Muscle layer of colon (tissue), 2 donors: ENCODE measurements at regions not wholly inside any gene's neighbourhood (a gene's known extent, or its start where the extent isn't known, plus 50 kb on each side); places are given as distances from the start of the nearest gene placed in this dataset.

ENCODE experiments used
- H3K27ac ChIP-seq: one replicate; pipeline ENCODE4 v1.7.0; 2013; ENCODE audit warnings: low read depth, mild to moderate bottlenecking, low read length, moderate library complexity
- H3K27me3 ChIP-seq, 2 donors: one replicate each; pipeline ENCODE4 v1.7.0; 2013; ENCODE audit warnings: low read length in 2 of 2, mild to moderate bottlenecking in 2 of 2; ENCODE audit not compliant: insufficient read depth in 2 of 2, control insufficient read depth in 1 of 2
- H3K36me3 ChIP-seq: one replicate; pipeline ENCODE4 v1.7.0; 2013; ENCODE audit warnings: mild to moderate bottlenecking, low read length; ENCODE audit not compliant: insufficient read depth
- H3K4me1 ChIP-seq: one replicate; pipeline ENCODE4 v1.7.0; 2013; ENCODE audit warnings: mild to moderate bottlenecking, low read length; ENCODE audit not compliant: insufficient read depth
- H3K4me3 ChIP-seq, 2 donors: one replicate each; pipeline ENCODE4 v1.7.0; 2013; ENCODE audit warnings: low read length in 2 of 2, low read depth in 1 of 2, mild to moderate bottlenecking in 1 of 2, moderate library complexity in 1 of 2
- H3K9ac ChIP-seq: one replicate; pipeline ENCODE4 v1.7.0; 2013; ENCODE audit warnings: low read length
- H3K9me3 ChIP-seq: one replicate; pipeline ENCODE4 v1.7.0; 2013; ENCODE audit warnings: mild to moderate bottlenecking, low read length
- donor health status: abdominal sarcoma.
- donor health status: Adenocarcinoma of cecum.

- Histone ChIP-seq H3K4me3 (peak overlapping the region in 1 of 2 donors; percentile 20), H3K27ac (no peak overlapping the region), H3K9ac (no peak overlapping the region), H3K4me1 (peaks cover 6% of the 10 kb centered on the region), H3K9me3 (no peaks in the 10 kb centered on the region), H3K36me3 (no peaks in the 10 kb centered on the region), H3K27me3 (peaks cover 0 to 4% of the 10 kb centered on the region in 2 donors)
These were observed 340.3 kb upstream of the PRKCQ start for GRCh38 chr10:6920072-6921019.

- Histone ChIP-seq H3K9me3 (no peaks in the 10 kb centered on the region), H3K4me3 (no peak overlapping the region), H3K27me3 (peaks cover 0 to 4% of the 10 kb centered on the region in 2 donors), H3K4me1 (peaks cover 6% of the 10 kb centered on the region), H3K36me3 (no peaks in the 10 kb centered on the region), H3K27ac (no peak overlapping the region), H3K9ac (no peak overlapping the region)
These were observed 339.0 kb upstream of the PRKCQ start for GRCh38 chr10:6919077-6919476.

GRCh38 chr10:6918305-6918704 is 338.2 kb upstream of the PRKCQ start:
- no peaks in the 10 kb centered on the region for H3K9me3 ChIP-seq
- no peak overlapping the region for H3K9ac ChIP-seq
- H3K27ac ChIP-seq = no peak overlapping the region
- no peak overlapping the region for H3K4me3 ChIP-seq
- no peaks in the 10 kb centered on the region for H3K36me3 ChIP-seq
- H3K27me3 ChIP-seq = peaks cover 0 to 4% of the 10 kb centered on the region in 2 donors
- peaks cover 14% of the 10 kb centered on the region for H3K4me1 ChIP-seq

- H3K27ac ChIP-seq = no peak overlapping the region
- no peaks in the 10 kb centered on the region for H3K36me3 ChIP-seq
- H3K4me1 ChIP-seq = peaks cover 26% of the 10 kb centered on the region
- H3K9me3 ChIP-seq = no peaks in the 10 kb centered on the region
- no peak overlapping the region for H3K4me3 ChIP-seq
- no peak overlapping the region for H3K9ac ChIP-seq
- H3K27me3 ChIP-seq = peaks cover 0 to 4% of the 10 kb centered on the region in 2 donors
These were observed 337.0 kb upstream of the PRKCQ start for GRCh38 chr10:6917125-6917524.

- no peak overlapping the region for H3K27ac ChIP-seq
- no peaks in the 10 kb centered on the region for H3K36me3 ChIP-seq
- peaks cover 0 to 4% of the 10 kb centered on the region in 2 donors for H3K27me3 ChIP-seq
- no peaks in the 10 kb centered on the region for H3K9me3 ChIP-seq
- H3K4me1 ChIP-seq = peaks cover 28% of the 10 kb centered on the region
- no peak overlapping the region for H3K9ac ChIP-seq
- H3K4me3 ChIP-seq = no peak overlapping the region
These were observed 336.5 kb upstream of the PRKCQ start for GRCh38 chr10:6916601-6917000.

GRCh38 chr10:6915307-6915706 is 335.2 kb upstream of the PRKCQ start:
- H3K4me3 ChIP-seq = no peak overlapping the region
- H3K9me3 ChIP-seq = no peaks in the 10 kb centered on the region
- no peaks in the 10 kb centered on the region for H3K36me3 ChIP-seq
- H3K27ac ChIP-seq = no peak overlapping the region
- peaks cover 26% of the 10 kb centered on the region for H3K4me1 ChIP-seq
- H3K9ac ChIP-seq = no peak overlapping the region
- H3K27me3 ChIP-seq = peaks cover 0 to 4% of the 10 kb centered on the region in 2 donors

GRCh38 chr10:6912929-6913328 is 332.9 kb upstream of the PRKCQ start:
- H3K27ac ChIP-seq = no peak overlapping the region
- H3K9ac ChIP-seq = no peak overlapping the region
- peaks cover 22% of the 10 kb centered on the region for H3K4me1 ChIP-seq
- no peaks in the 10 kb centered on the region for H3K27me3 ChIP-seq
- H3K36me3 ChIP-seq = no peaks in the 10 kb centered on the region
- H3K9me3 ChIP-seq = no peaks in the 10 kb centered on the region
- H3K4me3 ChIP-seq = peak overlapping the region in 1 of 2 donors; percentile 17

- no peak overlapping the region for H3K9ac ChIP-seq
- H3K36me3 ChIP-seq = no peaks in the 10 kb centered on the region
- H3K4me3 ChIP-seq = no peak overlapping the region
- H3K27me3 ChIP-seq = no peaks in the 10 kb centered on the region
- peaks cover 22% of the 10 kb centered on the region for H3K4me1 ChIP-seq
- no peak overlapping the region for H3K27ac ChIP-seq
- no peaks in the 10 kb centered on the region for H3K9me3 ChIP-seq
These were observed 332.3 kb upstream of the PRKCQ start for GRCh38 chr10:6912424-6912823.

- Histone ChIP-seq H3K27ac (no peak overlapping the region), H3K9me3 (no peaks in the 10 kb centered on the region), H3K9ac (no peak overlapping the region), H3K36me3 (no peaks in the 10 kb centered on the region), H3K4me3 (no peak overlapping the region), H3K4me1 (peaks cover 22% of the 10 kb centered on the region), H3K27me3 (no peaks in the 10 kb centered on the region)
These were observed 331.9 kb upstream of the PRKCQ start for GRCh38 chr10:6912021-6912420.

GRCh38 chr10:6909905-6910560 is 330.0 kb upstream of the PRKCQ start:
- Histone ChIP-seq H3K36me3 (no peaks in the 10 kb centered on the region), H3K4me1 (peaks cover 22% of the 10 kb centered on the region), H3K9me3 (no peaks in the 10 kb centered on the region), H3K9ac (no peak overlapping the region), H3K27ac (no peak overlapping the region), H3K4me3 (no peak overlapping the region), H3K27me3 (no peaks in the 10 kb centered on the region)

GRCh38 chr10:6907877-6908530 is 327.9 kb upstream of the PRKCQ start:
- no peak overlapping the region for H3K27ac ChIP-seq
- no peak overlapping the region for H3K9ac ChIP-seq
- no peaks in the 10 kb centered on the region for H3K36me3 ChIP-seq
- no peaks in the 10 kb centered on the region for H3K27me3 ChIP-seq
- H3K4me1 ChIP-seq = peaks cover 11% of the 10 kb centered on the region
- H3K4me3 ChIP-seq = no peak overlapping the region
- H3K9me3 ChIP-seq = no peaks in the 10 kb centered on the region
